Smooth muscle cell (in vitro differentiated cells): ENCODE measurements at regions not wholly inside any gene's neighbourhood (a gene's known extent, or its start where the extent isn't known, plus 50 kb on each side); places are given as distances from the start of the nearest gene placed in this dataset.
"Not testable (repeated sequence)": the region's sequence is repeated elsewhere in the genome, so short reads cannot be mapped to it uniquely, and the experiment has no call there.

Experiments used
- DNase-seq: peaks from one replicate; lab custom pipeline; 2025; ENCODE audit not compliant: unreplicated experiment; lab: John Stamatoyannopoulos, UW
- H2AFZ ChIP-seq: fragments of 200-600 bp; sonication (generic); 2 replicates; pipeline ENCODE4 v1.6.0; 2016; ENCODE audit warnings: antibody characterized with exemption, low read depth, mild to moderate bottlenecking
- H3F3A ChIP-seq: fragments of 200-600 bp; sonication (generic); 2 replicates; pipeline ENCODE4 v1.6.0; 2017; ENCODE audit warnings: antibody characterized with exemption, low read depth
- H3K27ac ChIP-seq: fragments of 200-600 bp; sonication (generic); 2 replicates; pipeline ENCODE4 v1.5.1; 2016; ENCODE audit warnings: low read depth, mild to moderate bottlenecking
- H3K27me3 ChIP-seq: fragments of 200-600 bp; sonication (generic); 2 replicates; pipeline ENCODE4 v1.6.1; 2016; ENCODE audit warnings: low read depth, mild to moderate bottlenecking
- H3K36me3 ChIP-seq: fragments of 200-600 bp; sonication (generic); 2 replicates; pipeline ENCODE4 v1.5.1; 2016; ENCODE audit warnings: low read depth
- H3K4me1 ChIP-seq: fragments of 200-600 bp; sonication (generic); 2 replicates; pipeline ENCODE4 v1.5.1; 2016; ENCODE audit warnings: low read depth
- H3K4me2 ChIP-seq: fragments of 200-600 bp; sonication (generic); 2 replicates; pipeline ENCODE4 v1.6.0; 2016; ENCODE audit warnings: mild to moderate bottlenecking
- H3K4me3 ChIP-seq: fragments of 200-600 bp; sonication (generic); 2 replicates; pipeline ENCODE4 v1.5.1; 2016; ENCODE audit warnings: mild to moderate bottlenecking
- H3K79me2 ChIP-seq: fragments of 200-600 bp; sonication (generic); 2 replicates; pipeline ENCODE4 v1.6.0; 2016; ENCODE audit warnings: low read depth, mild to moderate bottlenecking
- H3K9ac ChIP-seq: fragments of 200-600 bp; sonication (generic); 2 replicates; pipeline ENCODE4 v1.6.0; 2016; ENCODE audit warnings: low read depth
- H3K9me3 ChIP-seq: fragments of 200-600 bp; sonication (generic); replicated peaks from 2 replicates; pipeline ENCODE4 v1.5.1; 2016; ENCODE audit warnings: low read depth
- H4K20me1 ChIP-seq: fragments of 200-600 bp; sonication (generic); 2 replicates; pipeline ENCODE4 v1.6.0; 2016; ENCODE audit warnings: low read depth
- CTCF ChIP-seq: fragments of 200-600 bp; sonication (generic); IDR thresholded peaks from 2 replicates; pipeline ENCODE4 v1.5.1; 2017; ENCODE audit warnings: borderline replicate concordance, mild to moderate bottlenecking, antibody characterized with exemption; ENCODE audit not compliant: insufficient read depth, poor library complexity, severe bottlenecking
- WGBS: methylation state at CpG from one replicate; pipeline ENCODE4 v1.1.7; 2016; ENCODE audit warnings: low lambda C conversion rate; 5-methylcytosine and 5-hydroxymethylcytosine counted together

GRCh38 chrX:101799387-101799786, 132.4 kb downstream of the ZMAT1 start:
- peak; percentile 73 for TF ChIP-seq CTCF
- no peaks in the 10 kb centered on the region for H3K4me1 ChIP-seq
- no peak overlapping the region for H2AFZ ChIP-seq
- no peaks in the 10 kb centered on the region for H3K79me2 ChIP-seq
- H3F3A ChIP-seq, result no peaks in the 10 kb centered on the region
- H3K4me2 ChIP-seq, result peak overlapping the region; percentile 20
- DNase-seq, result peak; percentile 19
- peak overlapping the region; percentile 33 for H3K4me3 ChIP-seq
- H3K9ac ChIP-seq, result no peak overlapping the region
- H3K36me3 ChIP-seq, result no peaks in the 10 kb centered on the region
- H3K27me3 ChIP-seq, result no peaks in the 10 kb centered on the region
- H3K27ac ChIP-seq, result no peak overlapping the region
- H3K9me3 ChIP-seq, result no peaks in the 10 kb centered on the region
- 37% methylated on average over 3 of the region's 3 CpGs for WGBS
- H4K20me1 ChIP-seq, result no peaks in the 10 kb centered on the region

GRCh38 chrX:101787934-101788333, 128.3 kb upstream of the ARMCX2 start:
- no peak overlapping the region for H3K4me3 ChIP-seq
- TF ChIP-seq CTCF, result no peak
- H3K27ac ChIP-seq, result no peak overlapping the region
- H3K9me3 ChIP-seq, result no peaks in the 10 kb centered on the region
- no peaks in the 10 kb centered on the region for H3K4me1 ChIP-seq
- no peak overlapping the region for H2AFZ ChIP-seq
- DNase-seq, result no peak
- no peaks in the 10 kb centered on the region for H3K36me3 ChIP-seq
- no peaks in the 10 kb centered on the region for H3K27me3 ChIP-seq
- no peaks in the 10 kb centered on the region for H3K79me2 ChIP-seq
- no peak overlapping the region for H3K9ac ChIP-seq
- H4K20me1 ChIP-seq, result no peaks in the 10 kb centered on the region
- no peak overlapping the region for H3K4me2 ChIP-seq
- 92% methylated on average over 1 of the region's 1 CpG for WGBS
- no peaks in the 10 kb centered on the region for H3F3A ChIP-seq

- Histone ChIP-seq H3K27me3 (no peaks in the 10 kb centered on the region), H3K27ac (no peak overlapping the region), H3K4me3 (no peak overlapping the region), H3K79me2 (no peaks in the 10 kb centered on the region), H3K4me2 (no peak overlapping the region), H4K20me1 (no peaks in the 10 kb centered on the region), H3K36me3 (no peaks in the 10 kb centered on the region), H3F3A (no peaks in the 10 kb centered on the region), H3K4me1 (no peaks in the 10 kb centered on the region), H2AFZ (no peak overlapping the region), H3K9ac (no peak overlapping the region), H3K9me3 (no peaks in the 10 kb centered on the region)
- WGBS, result 55% methylated on average over 1 of the region's 1 CpG
- DNase-seq, result no peak
- no peak for TF ChIP-seq CTCF
These were observed 125.5 kb upstream of the ARMCX2 start for GRCh38 chrX:101785142-101785541.

GRCh38 chrX:101780421-101780820, 120.8 kb upstream of the ARMCX2 start:
- H3K27ac ChIP-seq, H3F3A ChIP-seq, H4K20me1 ChIP-seq, H3K27me3 ChIP-seq, H3K9me3 ChIP-seq, DNase-seq, H3K4me1 ChIP-seq, H3K79me2 ChIP-seq, H3K36me3 ChIP-seq, H3K9ac ChIP-seq, H2AFZ ChIP-seq, H3K4me3 ChIP-seq, H3K4me2 ChIP-seq: not testable (repeated sequence)
- 92% methylated on average over 19 of the region's 19 CpGs for WGBS
